Skeletal muscle cell (primary cell): ENCODE measurements at regions not wholly inside any gene's neighbourhood (a gene's known extent, or its start where the extent isn't known, plus 50 kb on each side); places are given as distances from the start of the nearest gene placed in this dataset.

Experiments
- DNase-seq: peaks from one replicate; pipeline ENCODE4 v3.0.0-alpha.2; 2010; ENCODE audit warnings: low read depth
- H3K4me3 ChIP-seq: 2 replicates; pipeline ENCODE4 v1.5.1; 2011; ENCODE audit warnings: low read depth, mild to moderate bottlenecking, control low read depth, low read length, moderate library complexity

DNA sequence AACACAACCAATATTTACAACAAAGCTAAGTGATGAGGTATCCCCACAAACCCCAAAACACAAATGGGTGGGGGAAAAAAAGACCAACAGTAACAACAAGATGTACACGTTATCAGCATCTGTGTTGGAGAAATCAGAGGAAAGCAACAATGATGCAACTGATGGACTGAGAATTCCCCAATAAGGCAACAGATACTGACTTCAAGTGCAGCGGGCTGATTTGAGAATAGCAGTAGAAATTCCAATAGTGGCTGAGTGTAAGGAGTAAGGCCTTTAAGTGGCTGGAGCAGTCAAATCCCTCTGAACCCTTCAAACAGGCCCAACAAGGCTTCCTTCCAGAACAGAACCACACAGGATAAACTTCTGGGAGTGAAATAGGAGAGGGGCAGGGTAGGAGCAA is 97.6 kb downstream of the TM2D1 start:
- DNase-seq, result no peak
- no peak overlapping the region for H3K4me3 ChIP-seq

DNA sequence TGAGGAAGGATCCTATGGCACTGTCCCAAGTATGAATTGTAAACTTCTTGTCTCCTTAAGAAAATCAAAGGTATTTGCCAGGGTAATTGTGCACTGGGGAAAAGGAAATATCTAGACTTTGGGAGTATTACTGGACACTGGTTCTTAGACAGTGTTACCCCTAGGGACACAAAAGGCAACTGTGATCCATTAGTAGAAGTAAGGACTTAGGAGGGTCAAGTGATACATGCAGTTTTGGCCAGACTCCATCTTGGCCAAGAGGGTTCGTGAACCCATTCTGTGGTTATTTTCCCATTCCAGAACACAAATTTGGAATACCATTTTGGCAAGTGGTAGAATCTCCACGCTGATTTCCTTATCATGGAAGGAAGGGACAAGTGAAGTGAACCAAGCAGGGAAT is 98.1 kb downstream of the TM2D1 start:
- no peak overlapping the region for H3K4me3 ChIP-seq
- DNase-seq, result no peak

DNA sequence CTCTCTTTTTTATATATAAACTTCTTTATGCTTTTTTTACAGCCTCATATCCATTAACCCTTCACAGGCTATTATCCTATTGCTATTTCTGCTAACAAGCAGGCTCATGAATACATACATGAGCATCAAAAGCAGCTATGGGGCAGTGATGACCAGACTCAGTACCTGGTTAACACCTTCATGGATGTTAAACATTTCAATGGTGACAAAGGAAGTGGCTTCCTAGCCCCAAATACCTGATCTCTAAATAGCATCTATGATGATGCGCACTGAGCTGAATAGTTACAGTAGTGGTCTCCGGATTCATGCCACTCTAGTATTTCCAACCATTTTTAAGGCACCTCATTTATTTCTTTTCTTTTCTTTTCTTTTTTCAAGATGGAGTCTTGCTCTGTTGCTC is 101.1 kb downstream of the TM2D1 start:
- no peak for DNase-seq

GRCh38 chr1:61620536-61620935 is 104.4 kb downstream of the TM2D1 start:
- DNase-seq, result no peak

More for the DNA sequence above, 101.1 kb downstream of the TM2D1 start:
- no peak overlapping the region for H3K4me3 ChIP-seq

GRCh38 chr1:61618755-61619154 is 106.2 kb downstream of the TM2D1 start:
- no peak for DNase-seq
- H3K4me3 ChIP-seq, result no peak overlapping the region

More at GRCh38 chr1:61620536-61620935, 104.4 kb downstream of the TM2D1 start:
- no peak overlapping the region for H3K4me3 ChIP-seq

DNA sequence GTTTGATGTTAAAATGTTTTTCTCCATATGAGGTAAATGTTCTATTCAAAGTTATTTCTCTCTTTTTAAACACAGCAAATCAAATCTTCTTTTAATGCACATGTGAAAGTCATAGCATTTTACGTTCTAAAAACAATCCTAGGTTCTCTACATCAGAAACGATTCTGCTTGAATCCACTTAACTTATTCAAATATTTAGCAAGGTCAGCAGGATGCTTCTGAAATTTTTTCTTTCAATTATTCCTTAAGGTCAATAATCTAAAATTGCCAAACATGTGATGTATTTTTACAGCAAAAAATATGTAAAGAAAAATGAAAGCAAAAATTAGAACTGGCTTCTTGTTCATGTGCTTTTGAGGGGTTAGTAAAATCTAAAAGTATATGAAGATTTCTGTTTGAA is 106.7 kb downstream of the TM2D1 start:
- H3K4me3 ChIP-seq, result no peak overlapping the region
- no peak for DNase-seq

DNA sequence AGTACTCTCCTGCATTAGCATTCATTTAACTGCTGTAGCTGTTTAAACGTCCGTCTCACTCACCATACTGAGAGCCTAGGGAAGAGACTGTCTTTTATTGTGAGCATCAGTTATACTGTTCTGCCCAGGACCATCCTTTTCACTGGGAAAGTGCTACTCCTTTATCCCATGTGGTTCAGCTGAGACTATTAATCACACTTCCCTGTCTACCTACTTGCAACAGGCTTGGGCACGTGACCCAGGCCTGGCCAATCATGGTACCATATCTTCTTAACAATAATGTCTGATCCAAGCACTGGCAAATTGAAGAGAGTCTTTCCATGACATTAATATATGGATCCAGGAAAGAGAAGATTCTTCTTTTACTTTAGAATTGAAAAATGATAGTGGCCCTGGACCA is 108.1 kb downstream of the TM2D1 start:
- H3K4me3 ChIP-seq, result no peak overlapping the region
- DNase-seq, result no peak

GRCh38 chr1:61612602-61613001 is 112.3 kb downstream of the TM2D1 start:
- no peak overlapping the region for H3K4me3 ChIP-seq
- no peak for DNase-seq

GRCh38 chr1:61609040-61609439 is 115.9 kb downstream of the TM2D1 start:
- DNase-seq, result no peak
- no peak overlapping the region for H3K4me3 ChIP-seq

DNA sequence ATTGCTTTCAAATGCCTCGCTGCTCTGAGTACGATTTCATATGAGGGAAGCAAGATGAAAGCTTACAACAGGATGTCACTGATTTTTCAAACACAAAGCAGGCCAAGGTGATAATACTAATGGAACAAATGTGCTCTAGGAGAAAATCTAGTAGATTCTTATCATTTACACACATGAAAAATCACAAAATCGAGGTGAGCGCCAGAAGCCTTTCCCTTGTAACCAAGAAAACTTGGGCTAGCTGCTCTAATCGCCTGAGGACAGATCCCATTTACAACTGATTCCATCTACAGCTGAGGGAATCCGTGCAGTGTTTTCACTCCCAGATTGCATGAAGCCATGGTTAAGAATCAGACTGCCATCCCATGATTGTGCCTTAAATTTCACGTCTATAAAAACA is 117.5 kb downstream of the TM2D1 start:
- DNase-seq, result no peak
- no peak overlapping the region for H3K4me3 ChIP-seq

DNA sequence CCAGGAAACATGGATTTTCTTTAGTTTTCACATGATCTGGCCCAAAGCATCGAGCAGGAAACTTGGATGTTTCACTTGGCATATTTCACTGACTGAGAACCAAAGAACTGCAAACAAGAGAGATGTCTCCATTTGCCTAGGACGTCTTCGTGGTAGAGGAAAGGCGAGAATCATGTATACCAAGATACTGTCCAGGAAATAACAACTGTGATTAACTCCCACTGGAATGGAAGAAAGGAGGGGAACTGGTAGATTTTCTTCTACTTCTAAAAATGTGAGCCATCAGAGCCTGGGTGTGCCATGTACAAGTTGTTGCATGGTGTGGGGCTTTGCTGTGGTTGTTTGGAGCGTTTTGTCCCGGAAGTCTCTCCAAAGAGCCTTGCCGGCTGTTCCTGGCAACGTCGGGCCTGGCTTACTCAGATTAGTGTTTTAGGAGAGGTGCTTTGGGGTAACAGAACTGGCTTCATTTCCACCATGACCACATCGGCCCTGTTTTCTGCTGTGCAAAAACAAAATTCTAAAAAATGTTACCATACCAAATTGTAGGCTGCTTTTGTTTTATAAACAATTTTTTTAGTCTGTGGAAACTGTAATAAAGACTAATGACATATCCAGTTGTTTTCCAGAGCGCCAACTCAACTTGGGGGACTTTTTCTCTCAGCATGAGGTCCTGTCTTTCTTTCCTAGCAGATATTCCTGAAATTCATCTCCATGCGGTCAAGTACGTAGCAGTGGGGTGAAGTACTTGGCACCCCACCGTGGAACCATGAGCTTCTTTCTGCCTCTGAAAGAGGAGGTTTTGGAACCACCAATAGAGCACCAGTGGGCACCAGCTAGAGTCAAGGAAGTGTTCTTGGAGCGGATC is 118.3 kb downstream of the TM2D1 start:
- no peak for DNase-seq
- H3K4me3 ChIP-seq, result no peak overlapping the region

DNA sequence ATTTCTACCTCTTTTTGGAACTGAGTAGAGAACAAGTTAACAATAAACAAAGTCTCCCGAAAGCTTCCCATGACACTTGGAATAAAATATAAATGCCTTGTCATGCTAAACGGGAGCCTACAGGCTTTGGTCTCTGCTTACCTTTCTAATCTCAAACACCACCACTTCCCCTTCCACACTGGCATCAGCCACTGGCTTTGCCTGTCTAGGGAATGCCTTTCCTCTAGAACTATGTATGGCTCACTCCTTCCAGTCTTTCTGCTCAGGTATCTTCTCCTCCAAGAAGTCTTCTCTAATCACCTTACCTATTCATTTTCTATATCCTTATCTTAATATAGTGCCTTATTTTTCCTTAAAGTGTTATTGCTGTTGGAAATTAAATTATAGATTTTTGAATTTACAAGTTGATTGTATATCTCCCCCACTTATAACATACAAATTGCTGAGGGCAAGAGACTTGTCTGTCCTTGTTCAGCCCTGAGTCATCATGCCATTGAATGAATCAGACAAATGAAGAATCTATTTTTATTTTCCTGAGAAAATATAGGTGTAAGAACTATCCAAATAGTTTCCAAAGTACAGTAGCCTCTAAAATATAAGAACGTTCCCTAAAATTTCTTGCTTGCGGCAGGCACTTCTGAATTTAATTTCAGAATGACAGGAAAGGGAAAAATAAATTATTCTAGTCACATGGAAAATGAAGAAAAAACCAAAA is 119.2 kb downstream of the TM2D1 start:
- no peak overlapping the region for H3K4me3 ChIP-seq
- no peak for DNase-seq

DNA sequence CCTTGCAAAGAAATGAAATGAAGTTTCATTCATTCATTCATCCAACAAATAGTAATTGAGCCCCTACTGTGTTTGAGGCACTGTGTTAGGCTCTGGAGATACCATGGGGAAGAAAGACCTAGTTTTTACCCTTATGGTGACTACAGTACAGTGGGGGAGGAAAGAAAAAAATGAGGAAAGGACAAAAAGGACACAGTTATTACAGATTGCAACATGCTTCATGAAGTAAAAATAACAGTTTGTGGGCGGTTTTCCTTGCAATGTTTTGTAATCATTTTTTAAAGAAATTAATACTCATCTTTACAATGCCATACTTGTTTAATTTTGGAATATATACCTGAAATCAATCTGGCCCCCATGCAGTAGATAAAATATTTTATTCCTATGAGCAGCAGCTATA is 120.3 kb downstream of the TM2D1 start:
- DNase-seq, result no peak
- H3K4me3 ChIP-seq, result no peak overlapping the region

- no peak for DNase-seq
- H3K4me3 ChIP-seq, result no peak overlapping the region
Observed at GRCh38 chr1:61604261-61604660, 120.7 kb downstream of the TM2D1 start.

- DNase-seq, result no peak
- no peak overlapping the region for H3K4me3 ChIP-seq
Observed at GRCh38 chr1:61602663-61603062, 122.3 kb downstream of the TM2D1 start.

DNA sequence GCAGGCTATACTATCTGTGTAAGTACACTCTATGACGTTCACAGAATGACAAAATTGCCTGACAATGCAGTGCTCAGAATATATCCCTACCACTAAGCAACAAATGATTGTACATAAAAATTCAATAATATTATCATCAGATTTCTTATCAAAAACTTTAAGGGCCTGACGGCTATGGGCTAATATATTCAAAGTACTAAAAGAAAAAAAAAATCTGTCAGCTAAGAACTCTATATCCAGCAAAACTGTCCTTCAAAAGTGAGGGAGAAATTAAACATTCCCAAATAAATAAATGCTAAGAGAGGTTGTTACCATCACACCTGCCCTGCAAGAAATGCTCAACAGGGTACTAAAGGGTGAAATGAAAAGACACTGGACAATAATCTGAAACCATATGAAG is 127.3 kb downstream of the TM2D1 start:
- no peak overlapping the region for H3K4me3 ChIP-seq

DNA sequence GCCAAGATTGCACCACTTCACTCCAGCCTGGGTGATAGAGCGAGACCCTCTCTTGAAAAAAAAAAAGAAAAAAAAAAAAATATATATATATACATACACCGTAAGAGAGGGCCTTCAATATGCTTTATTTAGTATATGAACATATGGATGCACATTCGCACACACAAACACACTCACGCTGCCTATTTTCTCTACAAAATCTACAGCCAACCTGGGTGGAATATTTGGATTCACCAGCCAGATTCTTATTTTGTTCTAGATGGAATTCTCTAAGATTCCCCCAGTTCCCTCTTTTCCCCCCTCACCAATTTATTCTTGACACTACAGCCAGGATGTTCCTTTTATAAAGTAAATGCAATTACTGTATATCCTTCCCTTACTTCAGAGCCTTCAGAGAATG is 131.6 kb downstream of the TM2D1 start:
- DNase-seq, result no peak
- no peak overlapping the region for H3K4me3 ChIP-seq

More for the DNA sequence above, 127.3 kb downstream of the TM2D1 start:
- no peak for DNase-seq

GRCh38 chr1:61591351-61591750 is 133.6 kb downstream of the TM2D1 start:
- H3K4me3 ChIP-seq, result no peak overlapping the region
- no peak for DNase-seq

GRCh38 chr1:61588736-61589672 is 135.9 kb downstream of the TM2D1 start:
- no peak overlapping the region for H3K4me3 ChIP-seq
- no peak for DNase-seq

- no peak for DNase-seq
- H3K4me3 ChIP-seq, result no peak overlapping the region
Observed at GRCh38 chr1:61585714-61586113, 139.2 kb downstream of the TM2D1 start.
